BE2C (cell line): ENCODE measurements at regions not wholly inside any gene's neighbourhood (a gene's known extent, or its start where the extent isn't known, plus 50 kb on each side); places are given as distances from the start of the nearest gene placed in this dataset.

Experiments
- DNase-seq: peaks from one replicate; pipeline ENCODE4 v3.0.0-alpha.2; 2020
- H3K27me3 ChIP-seq: fragments of 250-450 bp; sonication (Bioruptor Pico); 2 replicates; pipeline ENCODE4 v1.5.1; 2020; ENCODE audit warnings: mild to moderate bottlenecking
- H3K36me3 ChIP-seq: fragments of 250-450 bp; sonication (Bioruptor Pico); 2 replicates; pipeline ENCODE4 v1.5.1; 2020; ENCODE audit warnings: mild to moderate bottlenecking
- H3K4me1 ChIP-seq: fragments of 250-450 bp; sonication (Bioruptor Pico); 2 replicates; pipeline ENCODE4 v1.5.1; 2020
- H3K4me3 ChIP-seq: 2 replicates; pipeline ENCODE4 v1.5.1; 2011; ENCODE audit warnings: low read depth, low read length
- H3K9me3 ChIP-seq: fragments of 250-450 bp; sonication (Bioruptor Pico); 2 replicates; pipeline ENCODE4 v1.5.1; 2020
- CTCF ChIP-seq: IDR thresholded peaks from 2 replicates; pipeline ENCODE4 v1.5.1; 2012; ENCODE audit warnings: mild to moderate bottlenecking, low read depth, low read length

GRCh38 chr13:109949397-109949796, 163.0 kb upstream of the IRS2 start:
- Histone ChIP-seq H3K27me3 (peaks cover 22% of the 10 kb centered on the region), H3K4me1 (no peaks in the 10 kb centered on the region), H3K4me3 (no peak overlapping the region), H3K9me3 (no peaks in the 10 kb centered on the region), H3K36me3 (no peaks in the 10 kb centered on the region)
- DNase-seq: no peak
- no peak for TF ChIP-seq CTCF

GRCh38 chr13:109947006-109947405, 160.6 kb upstream of the IRS2 start:
- no peaks in the 10 kb centered on the region for H3K36me3 ChIP-seq
- H3K27me3 ChIP-seq: peaks cover 22% of the 10 kb centered on the region
- no peaks in the 10 kb centered on the region for H3K9me3 ChIP-seq
- no peaks in the 10 kb centered on the region for H3K4me1 ChIP-seq
- no peak for TF ChIP-seq CTCF
- no peak overlapping the region for H3K4me3 ChIP-seq
- no peak for DNase-seq

- no peak for DNase-seq
- Histone ChIP-seq H3K36me3 (no peaks in the 10 kb centered on the region), H3K4me3 (no peak overlapping the region), H3K27me3 (peaks cover 28% of the 10 kb centered on the region), H3K4me1 (no peaks in the 10 kb centered on the region), H3K9me3 (no peaks in the 10 kb centered on the region)
- no peak for TF ChIP-seq CTCF
Observed at GRCh38 chr13:109945206-109945960, 159.0 kb upstream of the IRS2 start.

- TF ChIP-seq CTCF: no peak
- Histone ChIP-seq H3K4me1 (no peaks in the 10 kb centered on the region), H3K9me3 (no peaks in the 10 kb centered on the region), H3K36me3 (no peaks in the 10 kb centered on the region), H3K4me3 (no peak overlapping the region), H3K27me3 (peaks cover 29% of the 10 kb centered on the region; the same call in 1 of the 2 replicates)
- DNase-seq: no peak
Observed at GRCh38 chr13:109941951-109942350, 155.6 kb upstream of the IRS2 start.

GRCh38 chr13:109941221-109941620, 154.8 kb upstream of the IRS2 start:
- H3K4me1 ChIP-seq: no peaks in the 10 kb centered on the region
- TF ChIP-seq CTCF: no peak
- H3K4me3 ChIP-seq: no peak overlapping the region
- no peaks in the 10 kb centered on the region for H3K36me3 ChIP-seq
- H3K27me3 ChIP-seq: peaks cover 21% of the 10 kb centered on the region; the same call in 1 of the 2 replicates
- no peak for DNase-seq
- no peaks in the 10 kb centered on the region for H3K9me3 ChIP-seq

- Histone ChIP-seq H3K4me3 (no peak overlapping the region), H3K9me3 (no peaks in the 10 kb centered on the region), H3K27me3 (peaks cover 23% of the 10 kb centered on the region; the same call in 1 of the 2 replicates), H3K4me1 (no peaks in the 10 kb centered on the region), H3K36me3 (no peaks in the 10 kb centered on the region)
- DNase-seq: no peak
- TF ChIP-seq CTCF: no peak
Observed at GRCh38 chr13:109940637-109941036, 154.3 kb upstream of the IRS2 start.
